ENCODE measurements at regions not wholly inside any gene's neighbourhood (a gene's known extent, or its start where the extent isn't known, plus 50 kb on each side); places are given as distances from the start of the nearest gene placed in this dataset.
"Not testable (repeated sequence)": the region's sequence is repeated elsewhere in the genome, so short reads cannot be mapped to it uniquely, and the experiment has no call there.

DNA sequence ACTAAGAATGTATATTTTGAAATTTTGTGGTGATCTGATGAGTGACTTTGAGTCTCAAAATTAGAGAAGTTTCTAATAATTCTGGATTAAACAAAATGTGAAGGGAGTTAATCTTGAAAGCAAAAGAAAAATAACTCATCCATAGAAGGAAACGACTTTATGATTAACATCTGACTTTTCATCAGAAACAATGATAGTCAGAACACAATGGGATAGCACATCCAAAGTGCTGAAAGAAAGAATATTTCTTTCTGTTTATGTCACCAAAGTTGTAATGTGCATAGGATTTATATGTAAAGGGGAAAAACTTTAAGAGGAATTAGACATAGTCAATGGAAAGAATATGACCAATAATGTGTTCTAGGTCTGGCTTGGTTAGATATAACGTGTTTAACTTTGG is 176.7 kb upstream of the ZNF717 start:
- intact Hi-C loops (cut with micrococcal nuclease); H3K4me1 Mint-ChIP-seq; DNase-seq; H3K27ac Mint-ChIP-seq; H3K27me3 Mint-ChIP-seq; H3K36me3 Mint-ChIP-seq (ENCODE audit: low read depth); H3K4me3 Mint-ChIP-seq: not testable (repeated sequence)
- peaks cover 18% of the 10 kb centered on the region for H3K9me3 Mint-ChIP-seq

GRCh38 chr3:75967071-75967470 is 181.7 kb upstream of the ZNF717 start:
- Mint-ChIP-seq H3K4me3 (no peak overlapping the region), H3K27me3 (no peaks in the 10 kb centered on the region), H3K36me3 (ENCODE audit: low read depth) (no peaks in the 10 kb centered on the region), H3K27ac (no peak overlapping the region), H3K4me1 (no peaks in the 10 kb centered on the region), H3K9me3 (peaks cover 17% of the 10 kb centered on the region)
- intact Hi-C loops (cut with micrococcal nuclease) = no loop called here
- no peak for DNase-seq

- Mint-ChIP-seq H3K4me3 (no peak overlapping the region), H3K36me3 (ENCODE audit: low read depth) (no peaks in the 10 kb centered on the region), H3K4me1 (no peaks in the 10 kb centered on the region), H3K9me3 (peaks cover 14% of the 10 kb centered on the region), H3K27me3 (no peaks in the 10 kb centered on the region), H3K27ac (no peak overlapping the region)
- DNase-seq = no peak
- intact Hi-C loops (cut with micrococcal nuclease) = no loop called here
These were observed 193.3 kb upstream of the ZNF717 start for GRCh38 chr3:75978686-75979085.

- H3K9me3 Mint-ChIP-seq = peaks cover 14% of the 10 kb centered on the region
- no peak overlapping the region for H3K27ac Mint-ChIP-seq
- H3K36me3 Mint-ChIP-seq (ENCODE audit: low read depth) = no peaks in the 10 kb centered on the region
- intact Hi-C loops (cut with micrococcal nuclease) = no loop called here
- H3K4me3 Mint-ChIP-seq = no peak overlapping the region
- no peaks in the 10 kb centered on the region for H3K4me1 Mint-ChIP-seq
- DNase-seq = no peak
- no peaks in the 10 kb centered on the region for H3K27me3 Mint-ChIP-seq
These were observed 196.1 kb upstream of the ZNF717 start for GRCh38 chr3:75981401-75981800.

GRCh38 chr3:75982151-75982550 is 196.8 kb upstream of the ZNF717 start:
- no peak for DNase-seq
- no peaks in the 10 kb centered on the region for H3K36me3 Mint-ChIP-seq (ENCODE audit: low read depth)
- intact Hi-C loops (cut with micrococcal nuclease) = no loop called here
- H3K4me1 Mint-ChIP-seq = no peaks in the 10 kb centered on the region
- H3K4me3 Mint-ChIP-seq = no peak overlapping the region
- H3K27me3 Mint-ChIP-seq = no peaks in the 10 kb centered on the region
- H3K27ac Mint-ChIP-seq = no peak overlapping the region
- H3K9me3 Mint-ChIP-seq = peaks cover 14% of the 10 kb centered on the region

DNA sequence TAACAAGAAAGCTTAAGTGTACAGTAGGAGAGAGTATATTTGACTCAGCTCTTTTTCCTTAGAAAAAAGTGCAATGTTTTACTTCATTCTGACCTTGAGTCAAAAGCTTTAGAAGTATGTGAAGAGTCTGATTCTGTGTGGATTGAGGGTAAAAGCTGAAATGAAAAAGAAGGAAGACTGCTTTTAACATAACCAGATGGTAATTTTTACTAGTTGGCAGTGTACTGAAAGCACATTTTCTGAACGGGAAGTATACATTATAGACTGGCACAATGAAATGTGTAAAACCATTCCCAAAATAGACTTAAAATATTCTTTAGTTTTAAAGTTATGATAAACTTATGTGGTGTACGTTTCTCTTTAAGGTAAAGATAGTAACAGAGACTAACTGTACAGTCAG is 197.8 kb upstream of the ZNF717 start:
- peaks cover 14% of the 10 kb centered on the region for H3K9me3 Mint-ChIP-seq
- no peak overlapping the region for H3K27ac Mint-ChIP-seq
- DNase-seq = no peak
- intact Hi-C loops (cut with micrococcal nuclease) = no loop called here
- no peaks in the 10 kb centered on the region for H3K4me1 Mint-ChIP-seq
- H3K36me3 Mint-ChIP-seq (ENCODE audit: low read depth) = no peaks in the 10 kb centered on the region
- H3K4me3 Mint-ChIP-seq = no peak overlapping the region
- H3K27me3 Mint-ChIP-seq = no peaks in the 10 kb centered on the region

GRCh38 chr3:75983609-75984290 is 198.4 kb upstream of the ZNF717 start:
- Mint-ChIP-seq H3K4me1 (no peaks in the 10 kb centered on the region), H3K27me3 (no peaks in the 10 kb centered on the region), H3K9me3 (peaks cover 14% of the 10 kb centered on the region), H3K36me3 (ENCODE audit: low read depth) (no peaks in the 10 kb centered on the region), H3K4me3 (no peak overlapping the region), H3K27ac (no peak overlapping the region)
- intact Hi-C loops (cut with micrococcal nuclease) = no loop called here
- DNase-seq = no peak

DNA sequence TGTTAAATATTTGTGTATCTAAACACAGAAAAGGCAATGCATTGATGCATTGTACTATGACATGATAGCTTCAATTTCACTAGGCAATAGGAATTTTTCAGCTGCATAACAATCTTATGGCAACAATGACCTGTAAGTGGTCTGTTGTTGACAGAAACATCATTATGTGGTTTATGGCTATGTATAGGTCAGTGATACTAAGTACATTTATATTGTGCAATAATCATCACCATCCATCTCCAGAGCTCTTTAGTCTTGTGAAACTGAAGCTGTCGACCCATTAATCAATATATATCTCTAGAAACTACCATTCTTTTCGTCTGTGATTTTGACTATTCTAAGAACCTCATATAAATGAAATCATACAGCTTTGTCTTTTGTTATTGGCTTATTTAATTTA is 200.1 kb upstream of the ZNF717 start:
- no peak overlapping the region for H3K27ac Mint-ChIP-seq
- peaks cover 10% of the 10 kb centered on the region for H3K9me3 Mint-ChIP-seq
- intact Hi-C loops (cut with micrococcal nuclease) = no loop called here
- H3K36me3 Mint-ChIP-seq (ENCODE audit: low read depth) = no peaks in the 10 kb centered on the region
- H3K4me1 Mint-ChIP-seq = no peaks in the 10 kb centered on the region
- H3K27me3 Mint-ChIP-seq = no peaks in the 10 kb centered on the region
- no peak for DNase-seq
- H3K4me3 Mint-ChIP-seq = no peak overlapping the region

DNA sequence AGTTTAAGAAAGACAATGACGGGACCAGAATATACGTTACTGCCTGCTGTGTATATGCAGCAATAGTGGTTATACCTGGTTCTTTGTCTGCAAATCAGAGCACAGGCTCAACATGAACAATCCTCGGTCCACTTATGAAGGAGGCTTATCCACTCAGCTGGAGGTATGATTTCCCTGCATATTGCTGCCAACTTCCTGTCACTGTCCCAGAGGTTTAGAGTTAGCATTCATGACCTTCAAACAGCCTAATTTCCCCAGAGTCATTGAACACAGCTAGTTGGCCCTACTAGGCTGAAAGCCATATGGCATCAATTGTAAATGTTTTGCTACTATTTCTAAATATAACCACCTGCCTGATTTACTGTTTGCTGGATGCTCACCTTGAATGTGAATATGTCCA is 224.9 kb upstream of the ZNF717 start:
- no peaks in the 10 kb centered on the region for H3K36me3 Mint-ChIP-seq (ENCODE audit: low read depth)
- H3K9me3 Mint-ChIP-seq = peaks cover 3% of the 10 kb centered on the region

DNA sequence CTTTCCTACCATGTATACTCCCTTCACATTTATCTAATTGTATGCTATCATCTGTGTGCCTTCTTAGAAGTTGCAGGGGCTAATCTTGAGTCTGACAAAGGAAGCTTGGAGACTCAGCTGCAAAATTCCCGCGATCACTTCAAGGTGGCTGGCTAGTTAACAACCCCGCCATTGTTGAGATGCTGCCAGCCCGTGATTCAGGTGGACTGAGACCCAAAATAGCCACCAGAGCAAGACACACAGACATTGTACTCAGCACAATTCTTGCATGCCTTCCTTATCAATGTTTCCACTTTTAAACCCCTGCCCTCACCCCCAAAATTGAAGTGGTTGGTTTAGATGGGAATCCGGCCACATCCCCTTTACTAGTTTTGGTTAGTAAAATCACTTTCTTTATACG is 225.8 kb upstream of the ZNF717 start:
- H3K9me3 Mint-ChIP-seq = peaks cover 3% of the 10 kb centered on the region
- no peaks in the 10 kb centered on the region for H3K4me1 Mint-ChIP-seq
- no peaks in the 10 kb centered on the region for H3K36me3 Mint-ChIP-seq (ENCODE audit: low read depth)
- no peaks in the 10 kb centered on the region for H3K27me3 Mint-ChIP-seq
- no peak overlapping the region for H3K4me3 Mint-ChIP-seq
- intact Hi-C loops (cut with micrococcal nuclease) = no loop called here
- H3K27ac Mint-ChIP-seq = no peak overlapping the region
- DNase-seq = no peak

More for the DNA sequence above, 224.9 kb upstream of the ZNF717 start:
- Mint-ChIP-seq H3K4me1 (no peaks in the 10 kb centered on the region), H3K4me3 (no peak overlapping the region), H3K27ac (no peak overlapping the region), H3K27me3 (no peaks in the 10 kb centered on the region)
- intact Hi-C loops (cut with micrococcal nuclease) = no loop called here
- DNase-seq = no peak

DNA sequence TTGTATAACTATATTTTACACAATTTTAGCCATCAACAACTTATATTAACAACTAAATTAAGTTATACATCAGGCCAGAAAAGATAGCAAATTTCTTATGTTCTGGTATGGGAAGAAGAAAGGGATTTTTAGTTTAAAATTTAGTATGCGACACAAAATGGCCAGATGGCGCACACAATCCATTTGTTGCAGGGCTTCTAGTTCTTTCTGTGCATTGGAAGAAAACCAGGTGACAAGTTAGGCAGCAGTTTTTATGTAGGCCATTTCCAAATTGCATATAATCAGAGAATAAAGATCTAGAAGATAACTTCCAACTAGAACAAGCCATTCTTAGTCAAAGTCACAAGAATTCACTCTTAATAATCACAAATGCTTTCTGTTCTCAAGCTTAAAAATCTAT is 230.1 kb upstream of the ZNF717 start:
- Mint-ChIP-seq H3K27ac (no peak overlapping the region), H3K4me1 (no peaks in the 10 kb centered on the region), H3K36me3 (ENCODE audit: low read depth) (no peaks in the 10 kb centered on the region), H3K9me3 (peaks cover 3% of the 10 kb centered on the region), H3K27me3 (no peaks in the 10 kb centered on the region), H3K4me3 (no peak overlapping the region)
- intact Hi-C loops (cut with micrococcal nuclease) = no loop called here
- no peak for DNase-seq

GRCh38 chr3:76016111-76016510 is 230.8 kb upstream of the ZNF717 start:
- peaks cover 3% of the 10 kb centered on the region for H3K9me3 Mint-ChIP-seq
- no peaks in the 10 kb centered on the region for H3K27me3 Mint-ChIP-seq
- no peak for DNase-seq
- no peak overlapping the region for H3K27ac Mint-ChIP-seq
- H3K36me3 Mint-ChIP-seq (ENCODE audit: low read depth) = no peaks in the 10 kb centered on the region
- H3K4me1 Mint-ChIP-seq = no peaks in the 10 kb centered on the region
- no peak overlapping the region for H3K4me3 Mint-ChIP-seq
- intact Hi-C loops (cut with micrococcal nuclease) = no loop called here

DNA sequence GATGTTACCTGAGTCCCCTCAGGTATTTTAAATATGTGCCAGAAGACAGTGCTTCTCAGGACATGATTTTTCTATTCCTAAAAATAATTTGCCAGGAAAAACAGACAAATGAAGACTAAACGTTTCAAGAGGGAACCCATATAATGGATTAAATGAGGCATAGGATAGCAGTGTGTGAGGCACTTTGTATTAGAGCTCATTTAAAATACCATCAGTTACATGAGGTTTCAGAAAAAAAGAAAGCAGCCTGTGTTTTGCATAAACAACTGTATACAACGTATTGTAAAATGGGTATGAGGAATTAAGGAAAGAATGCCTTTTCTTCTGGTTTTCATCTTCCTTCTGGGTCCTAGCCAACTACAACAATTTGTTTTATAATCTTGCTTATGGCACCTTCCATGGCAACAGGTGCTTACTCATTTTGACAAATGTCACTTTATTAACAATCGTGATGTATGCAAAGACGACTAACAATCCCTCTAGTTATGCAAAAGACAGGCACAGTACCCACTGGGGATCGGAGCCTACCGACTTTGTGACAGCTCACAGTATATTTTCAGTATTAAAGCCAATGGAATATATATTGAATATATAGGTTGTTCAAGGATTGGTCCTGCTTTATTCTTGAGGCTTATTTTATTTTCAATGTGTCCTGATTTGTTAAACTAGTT is 231.6 kb upstream of the ZNF717 start:
- no peaks in the 10 kb centered on the region for H3K4me1 Mint-ChIP-seq
- no peak for DNase-seq
- H3K9me3 Mint-ChIP-seq = peaks cover 3% of the 10 kb centered on the region
- intact Hi-C loops (cut with micrococcal nuclease) = no loop called here
- H3K4me3 Mint-ChIP-seq = no peak overlapping the region
- no peak overlapping the region for H3K27ac Mint-ChIP-seq
- H3K27me3 Mint-ChIP-seq = no peaks in the 10 kb centered on the region
- no peaks in the 10 kb centered on the region for H3K36me3 Mint-ChIP-seq (ENCODE audit: low read depth)

DNA sequence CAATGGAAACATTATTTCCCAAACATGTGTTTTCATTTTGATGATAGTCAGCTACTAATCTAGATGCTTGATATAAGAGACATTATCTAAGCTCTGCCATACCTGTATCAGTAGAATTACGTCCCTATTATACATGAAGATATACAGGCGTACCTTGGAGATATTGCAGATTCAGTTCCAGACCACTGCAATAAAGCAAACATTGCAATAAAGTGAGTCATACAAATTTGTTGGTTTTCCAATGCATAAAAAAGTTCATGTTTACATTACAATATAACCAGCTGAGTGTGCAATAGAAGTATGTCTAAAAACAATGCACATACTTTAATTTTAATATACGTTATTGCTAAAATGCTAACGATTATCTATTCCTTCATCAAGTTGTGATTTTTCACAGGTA is 236.0 kb upstream of the ZNF717 start:
- no peak for DNase-seq
- Mint-ChIP-seq H3K4me3 (no peak overlapping the region), H3K27me3 (no peaks in the 10 kb centered on the region), H3K27ac (no peak overlapping the region), H3K9me3 (peaks cover 3% of the 10 kb centered on the region), H3K36me3 (ENCODE audit: low read depth) (no peaks in the 10 kb centered on the region), H3K4me1 (no peaks in the 10 kb centered on the region)
- intact Hi-C loops (cut with micrococcal nuclease) = no loop called here

DNA sequence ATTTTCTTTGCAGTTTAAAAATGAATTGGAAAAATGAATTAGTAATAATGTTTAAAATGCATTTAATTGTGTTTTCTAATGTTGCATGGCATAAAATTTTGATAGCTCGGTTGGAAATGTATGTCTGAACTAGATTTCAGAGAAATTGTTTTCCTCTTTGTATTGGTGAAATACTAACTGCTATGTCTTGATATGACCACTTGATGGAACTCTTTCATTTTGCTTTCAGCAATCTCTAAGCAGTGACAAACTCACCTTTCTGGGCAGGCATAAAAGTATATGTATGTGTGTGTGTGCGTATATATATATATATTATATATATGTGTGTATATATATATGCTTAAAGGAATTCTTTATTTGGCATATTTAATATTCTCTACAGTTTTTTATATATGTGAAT is 239.3 kb upstream of the ZNF717 start:
- intact Hi-C loops (cut with micrococcal nuclease) = no loop called here
- no peak overlapping the region for H3K27ac Mint-ChIP-seq
- no peaks in the 10 kb centered on the region for H3K4me1 Mint-ChIP-seq
- no peak for DNase-seq
- H3K36me3 Mint-ChIP-seq (ENCODE audit: low read depth) = no peaks in the 10 kb centered on the region
- no peaks in the 10 kb centered on the region for H3K27me3 Mint-ChIP-seq
- H3K4me3 Mint-ChIP-seq = no peak overlapping the region
- H3K9me3 Mint-ChIP-seq = no peaks in the 10 kb centered on the region
